Astrocyte (in vitro differentiated cells and primary cell): ENCODE measurements at regions not wholly inside any gene's neighbourhood (a gene's known extent, or its start where the extent isn't known, plus 50 kb on each side); places are given as distances from the start of the nearest gene placed in this dataset.
A peak's percentile ranks its signal among the peaks of the same experiment; 100 is the strongest.

Experiments used
- DNase-seq: peaks from one replicate; pipeline ENCODE4 v3.0.0-alpha.2; 2010; ENCODE audit warnings: low read depth
- FAIRE-seq: peaks from 2 replicates; lab custom pipeline; 2011; peaks lifted over from hg19 to GRCh38; lab: Jason Lieb, UNC
- H2AFZ ChIP-seq: 2 replicates; pipeline ENCODE4 v1.6.0; 2012; ENCODE audit warnings: low read depth, low read length, inconsistent platforms
- H3K27ac ChIP-seq: 2 replicates; pipeline ENCODE4 v1.5.1; 2011; ENCODE audit warnings: low read depth, low read length, inconsistent platforms
- H3K27me3 ChIP-seq: 2 replicates; pipeline ENCODE4 v1.6.0; 2011; ENCODE audit warnings: low read length, inconsistent platforms; ENCODE audit not compliant: insufficient read depth
- H3K36me3 ChIP-seq: 2 replicates; pipeline ENCODE4 v1.5.1; 2011; ENCODE audit warnings: low read length, inconsistent platforms; ENCODE audit not compliant: insufficient read depth
- H3K4me1 ChIP-seq: 2 replicates; pipeline ENCODE4 v1.5.1; 2011; ENCODE audit warnings: low read length, inconsistent platforms; ENCODE audit not compliant: insufficient read depth
- H3K4me2 ChIP-seq: 2 replicates; pipeline ENCODE4 v1.6.0; 2012; ENCODE audit warnings: low read length, inconsistent platforms
- H3K4me3 ChIP-seq: 2 replicates; pipeline ENCODE4 v1.5.1; 2011; ENCODE audit warnings: low read depth, mild to moderate bottlenecking, low read length, inconsistent platforms; ENCODE audit not compliant: insufficient read depth
- H3K79me2 ChIP-seq: 2 replicates; pipeline ENCODE4 v1.6.0; 2012; ENCODE audit warnings: mild to moderate bottlenecking, low read length, inconsistent platforms; ENCODE audit not compliant: insufficient read depth
- H3K9ac ChIP-seq: 2 replicates; pipeline ENCODE4 v1.6.0; 2012; ENCODE audit warnings: mild to moderate bottlenecking, low read length, inconsistent platforms
- H3K9me3 ChIP-seq: 2 replicates; pipeline ENCODE4 v1.5.1; 2012; ENCODE audit warnings: low read depth, mild to moderate bottlenecking, low read length, inconsistent platforms; ENCODE audit not compliant: insufficient read depth
- H4K20me1 ChIP-seq: 2 replicates; pipeline ENCODE4 v1.6.0; 2012; ENCODE audit warnings: low read length, inconsistent platforms; ENCODE audit not compliant: insufficient read depth
- H3K27ac Mint-ChIP-seq: one replicate; pipeline ENCODE4 v1.8.0; 2021; ENCODE audit warnings: mild to moderate bottlenecking, mixed read lengths; ENCODE audit not compliant: unreplicated experiment
- H3K27me3 Mint-ChIP-seq: one replicate; pipeline ENCODE4 v1.8.0; 2021; ENCODE audit warnings: low read depth, mixed read lengths; ENCODE audit not compliant: unreplicated experiment
- H3K36me3 Mint-ChIP-seq: one replicate; pipeline ENCODE4 v1.8.0; 2021; ENCODE audit warnings: low read depth, mixed read lengths; ENCODE audit not compliant: unreplicated experiment
- H3K4me1 Mint-ChIP-seq: one replicate; pipeline ENCODE4 v1.8.0; 2021; ENCODE audit warnings: low read depth, mixed read lengths; ENCODE audit not compliant: unreplicated experiment
- H3K4me3 Mint-ChIP-seq: one replicate; pipeline ENCODE4 v1.8.0; 2021; ENCODE audit warnings: mild to moderate bottlenecking, moderate library complexity, mixed read lengths; ENCODE audit not compliant: unreplicated experiment
- H3K9me3 Mint-ChIP-seq: one replicate; pipeline ENCODE4 v1.8.0; 2021; ENCODE audit warnings: mild to moderate bottlenecking, mixed read lengths; ENCODE audit not compliant: unreplicated experiment
- CTCF ChIP-seq: IDR thresholded peaks from 2 replicates; pipeline ENCODE4 v1.5.1; 2011; ENCODE audit warnings: low read depth, mild to moderate bottlenecking, inconsistent platforms, low read length, moderate library complexity; ENCODE audit not compliant: insufficient read depth
- EZH2 ChIP-seq: IDR thresholded peaks from 2 replicates; pipeline ENCODE4 v1.6.1; 2012; ENCODE audit warnings: mild to moderate bottlenecking, low read length, inconsistent platforms; ENCODE audit not compliant: insufficient read depth

- H3K9ac ChIP-seq, result no peak overlapping the region
- no peak overlapping the region for H3K27ac Mint-ChIP-seq
- no peaks in the 10 kb centered on the region for H3K9me3 Mint-ChIP-seq
- no peak overlapping the region for H3K4me2 ChIP-seq
- no peak overlapping the region for H2AFZ ChIP-seq
- no peak overlapping the region for H3K4me3 Mint-ChIP-seq
- no peaks in the 10 kb centered on the region for H3K27me3 ChIP-seq
- no peak overlapping the region for H3K27ac ChIP-seq
- H3K36me3 Mint-ChIP-seq, result no peaks in the 10 kb centered on the region
- no peaks in the 10 kb centered on the region for H3K36me3 ChIP-seq
- H3K27me3 Mint-ChIP-seq, result peaks cover 3% of the 10 kb centered on the region
- no peaks in the 10 kb centered on the region for H4K20me1 ChIP-seq
- FAIRE-seq (no peak), DNase-seq (peak; percentile 91)
- TF ChIP-seq EZH2 (no peak), CTCF (no peak)
- H3K4me3 ChIP-seq, result no peak overlapping the region
- H3K4me1 ChIP-seq, result peaks cover 30% of the 10 kb centered on the region
- H3K9me3 ChIP-seq, result no peaks in the 10 kb centered on the region
- no peaks in the 10 kb centered on the region for H3K79me2 ChIP-seq
- H3K4me1 Mint-ChIP-seq, result peaks cover 25% of the 10 kb centered on the region
Observed at GRCh38 chr10:44804661-44805060, 106.5 kb upstream of the TMEM72 start.

DNA sequence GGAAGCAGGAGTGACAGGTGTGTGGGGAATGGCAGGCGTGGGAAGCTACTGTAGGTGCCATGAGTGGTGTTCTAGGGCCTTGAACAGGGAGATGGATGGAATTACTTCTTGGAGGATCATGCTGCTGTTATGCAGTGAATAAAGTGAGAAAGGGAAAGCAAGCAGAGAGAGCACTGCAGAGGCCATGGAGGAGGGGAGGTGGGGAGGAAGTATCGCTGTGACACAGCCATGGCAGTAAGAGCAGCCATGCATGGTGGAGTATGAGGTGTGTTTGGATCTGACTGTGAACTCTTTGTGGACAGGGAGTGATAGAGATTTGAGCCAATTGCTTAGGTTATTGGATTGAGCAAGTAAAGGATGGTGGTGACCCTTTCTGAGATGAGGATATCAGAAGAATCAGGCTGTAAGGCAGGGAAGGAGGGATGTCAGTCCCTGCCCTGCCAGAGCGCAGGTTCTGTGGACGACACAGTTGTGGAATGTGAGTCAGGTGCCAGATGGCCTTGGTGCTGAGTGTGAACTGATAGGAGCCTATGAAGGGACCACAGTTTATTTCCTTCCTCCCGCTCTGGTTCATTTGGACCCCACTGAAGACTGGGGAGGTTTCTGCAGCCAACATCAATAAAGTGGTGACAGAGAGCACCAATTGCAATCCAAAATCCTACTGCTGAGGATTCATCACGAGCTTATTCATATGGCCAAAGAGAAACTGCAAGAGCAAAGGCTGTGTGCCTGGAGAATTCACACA, 105.5 kb upstream of the TMEM72 start:
- H3K36me3 ChIP-seq, result no peaks in the 10 kb centered on the region
- no peak overlapping the region for H2AFZ ChIP-seq
- no peak overlapping the region for H3K4me3 ChIP-seq
- no peak overlapping the region for H3K4me3 Mint-ChIP-seq
- H3K27ac Mint-ChIP-seq, result no peak overlapping the region
- H3K79me2 ChIP-seq, result no peaks in the 10 kb centered on the region
- H3K27me3 Mint-ChIP-seq, result peaks cover 4% of the 10 kb centered on the region
- no peaks in the 10 kb centered on the region for H3K9me3 Mint-ChIP-seq
- no peaks in the 10 kb centered on the region for H3K36me3 Mint-ChIP-seq
- TF ChIP-seq EZH2 (no peak), CTCF (no peak)
- no peaks in the 10 kb centered on the region for H3K9me3 ChIP-seq
- H3K4me2 ChIP-seq, result no peak overlapping the region
- H3K4me1 Mint-ChIP-seq, result peaks cover 16% of the 10 kb centered on the region
- H3K4me1 ChIP-seq, result peaks cover 23% of the 10 kb centered on the region
- FAIRE-seq (no peak), DNase-seq (peak; percentile 32)
- H3K9ac ChIP-seq, result no peak overlapping the region
- H3K27ac ChIP-seq, result no peak overlapping the region
- no peaks in the 10 kb centered on the region for H4K20me1 ChIP-seq
- no peaks in the 10 kb centered on the region for H3K27me3 ChIP-seq

GRCh38 chr10:44806950-44807349, 104.2 kb upstream of the TMEM72 start:
- Histone ChIP-seq H3K4me1 (peaks cover 12% of the 10 kb centered on the region), H3K9me3 (no peaks in the 10 kb centered on the region), H4K20me1 (no peaks in the 10 kb centered on the region), H2AFZ (no peak overlapping the region), H3K27me3 (no peaks in the 10 kb centered on the region), H3K36me3 (no peaks in the 10 kb centered on the region), H3K4me3 (no peak overlapping the region), H3K9ac (no peak overlapping the region), H3K79me2 (no peaks in the 10 kb centered on the region), H3K4me2 (no peak overlapping the region), H3K27ac (no peak overlapping the region)
- Mint-ChIP-seq H3K27me3 (peaks cover 4% of the 10 kb centered on the region), H3K27ac (no peak overlapping the region), H3K36me3 (no peaks in the 10 kb centered on the region), H3K9me3 (peaks cover 2% of the 10 kb centered on the region), H3K4me3 (no peak overlapping the region), H3K4me1 (peaks cover 14% of the 10 kb centered on the region)
- TF ChIP-seq CTCF (no peak), EZH2 (no peak)
- DNase-seq (no peak), FAIRE-seq (no peak)
